Type B pancreatic cell (in vitro differentiated cells): ENCODE measurements at regions not wholly inside any gene's neighbourhood (a gene's known extent, or its start where the extent isn't known, plus 50 kb on each side); places are given as distances from the start of the nearest gene placed in this dataset.

Experiments used
- DNase-seq: peaks from one replicate; pipeline ENCODE4 v3.0.0; 2021; ENCODE audit warnings: mixed read lengths; ENCODE audit not compliant: unreplicated experiment; ENCODE audit errors: extremely low spot score
- H3K27ac Mint-ChIP-seq: 2 replicates; pipeline ENCODE4 v1.8.0; 2021; ENCODE audit warnings: mild to moderate bottlenecking, mixed read lengths
- H3K27me3 Mint-ChIP-seq: 2 replicates; pipeline ENCODE4 v1.8.0; 2021; ENCODE audit warnings: mixed read lengths
- H3K36me3 Mint-ChIP-seq: 2 replicates; pipeline ENCODE4 v1.8.0; 2021; ENCODE audit warnings: mixed read lengths
- H3K4me1 Mint-ChIP-seq: one replicate; pipeline ENCODE4 v1.8.0; 2021; ENCODE audit warnings: mixed read lengths; ENCODE audit not compliant: unreplicated experiment
- H3K4me3 Mint-ChIP-seq: 2 replicates; pipeline ENCODE4 v1.8.0; 2021; ENCODE audit warnings: mild to moderate bottlenecking, mixed read lengths
- H3K9me3 Mint-ChIP-seq: 2 replicates; pipeline ENCODE4 v1.8.0; 2021; ENCODE audit warnings: mixed read lengths
- CTCF ChIP-seq: fragments of 200-600 bp; sonication (generic); conservative IDR thresholded peaks from 2 replicates; pipeline ENCODE4 v1.5.0; 2021; ENCODE audit warnings: antibody characterized with exemption, mild to moderate bottlenecking

GRCh38 chr16:65301029-65301428 is 179.2 kb upstream of the CDH11 start:
- no peak for TF ChIP-seq CTCF
- Mint-ChIP-seq H3K27ac (no peak overlapping the region), H3K9me3 (peaks cover 7% of the 10 kb centered on the region), H3K27me3 (no peaks in the 10 kb centered on the region), H3K4me1 (peaks cover 8% of the 10 kb centered on the region), H3K4me3 (no peak overlapping the region), H3K36me3 (peaks cover 4% of the 10 kb centered on the region)
- DNase-seq = no peak

- no peak overlapping the region for H3K27ac Mint-ChIP-seq
- TF ChIP-seq CTCF = no peak
Measured at GRCh38 chr16:65297453-65297852, 175.6 kb upstream of the CDH11 start.

GRCh38 chr16:65295527-65295926 is 173.7 kb upstream of the CDH11 start:
- no peak overlapping the region for H3K27ac Mint-ChIP-seq
- H3K27me3 Mint-ChIP-seq = peaks cover 5% of the 10 kb centered on the region
- H3K36me3 Mint-ChIP-seq = peaks cover 4% of the 10 kb centered on the region
- no peak for TF ChIP-seq CTCF
- no peak overlapping the region for H3K4me3 Mint-ChIP-seq
- H3K9me3 Mint-ChIP-seq = no peaks in the 10 kb centered on the region
- H3K4me1 Mint-ChIP-seq = peaks cover 8% of the 10 kb centered on the region
- DNase-seq = no peak

More at GRCh38 chr16:65297453-65297852, 175.6 kb upstream of the CDH11 start:
- Mint-ChIP-seq H3K9me3 (no peaks in the 10 kb centered on the region), H3K4me1 (peaks cover 8% of the 10 kb centered on the region), H3K4me3 (no peak overlapping the region), H3K36me3 (peaks cover 4% of the 10 kb centered on the region), H3K27me3 (peaks cover 5% of the 10 kb centered on the region)
- no peak for DNase-seq

GRCh38 chr16:65294708-65295107 is 172.8 kb upstream of the CDH11 start:
- no peak for DNase-seq
- Mint-ChIP-seq H3K4me3 (no peak overlapping the region), H3K9me3 (no peaks in the 10 kb centered on the region), H3K27me3 (peaks cover 5% of the 10 kb centered on the region), H3K27ac (no peak overlapping the region), H3K36me3 (peaks cover 4% of the 10 kb centered on the region), H3K4me1 (peaks cover 8% of the 10 kb centered on the region)
- no peak for TF ChIP-seq CTCF

GRCh38 chr16:65294165-65294564 is 172.3 kb upstream of the CDH11 start:
- Mint-ChIP-seq H3K36me3 (peaks cover 4% of the 10 kb centered on the region), H3K4me1 (peaks cover 8% of the 10 kb centered on the region), H3K9me3 (no peaks in the 10 kb centered on the region), H3K4me3 (no peak overlapping the region), H3K27me3 (peaks cover 5% of the 10 kb centered on the region), H3K27ac (no peak overlapping the region)
- no peak for TF ChIP-seq CTCF
- no peak for DNase-seq

GRCh38 chr16:65289022-65289421 is 167.2 kb upstream of the CDH11 start:
- Mint-ChIP-seq H3K9me3 (no peaks in the 10 kb centered on the region), H3K27ac (no peak overlapping the region), H3K36me3 (no peaks in the 10 kb centered on the region), H3K4me3 (no peak overlapping the region), H3K4me1 (peaks cover 27% of the 10 kb centered on the region), H3K27me3 (peaks cover 5% of the 10 kb centered on the region)
- no peak for DNase-seq
- no peak for TF ChIP-seq CTCF
